OCI-LY3 (cell line): ENCODE measurements at regions not wholly inside any gene's neighbourhood (a gene's known extent, or its start where the extent isn't known, plus 50 kb on each side); places are given as distances from the start of the nearest gene placed in this dataset.

Experiments used
- EZH2phosphoT487 ChIP-seq: fragments of 200-600 bp; shearing (Covaris generic); IDR thresholded peaks from 2 replicates; pipeline ENCODE4 v1.6.1; 2018; ENCODE audit warnings: antibody characterized with exemption, mixed run types, low read depth
- TF ChIP-seq, protein P1 (sequence below): fragments of 200-600, 300-600 bp; sonication (generic); IDR thresholded peaks from 2 replicates; pipeline ENCODE4 v1.5.1; 2014; ENCODE audit warnings: antibody characterized with exemption, low read length, low read depth

DNA sequence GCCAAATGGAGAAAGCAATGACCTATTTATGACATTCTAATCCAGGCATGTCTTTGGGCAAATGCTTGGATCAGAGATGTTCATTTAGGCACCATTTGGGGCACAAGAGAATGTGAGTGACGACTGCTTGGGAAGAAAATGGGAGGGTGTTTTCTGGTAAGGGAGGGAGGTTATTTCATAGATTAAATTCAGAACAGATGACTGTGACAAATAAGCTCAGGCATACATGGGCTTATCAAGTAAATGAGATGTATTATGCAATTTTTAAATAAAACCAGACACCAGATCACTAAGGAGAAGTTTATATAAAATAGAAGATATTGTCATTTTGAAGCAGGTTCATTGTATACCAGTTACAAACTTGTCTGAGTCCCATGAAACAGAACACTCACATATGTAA is 71.4 kb upstream of the UGT8 start:
- TF ChIP-seq, protein P1, sequence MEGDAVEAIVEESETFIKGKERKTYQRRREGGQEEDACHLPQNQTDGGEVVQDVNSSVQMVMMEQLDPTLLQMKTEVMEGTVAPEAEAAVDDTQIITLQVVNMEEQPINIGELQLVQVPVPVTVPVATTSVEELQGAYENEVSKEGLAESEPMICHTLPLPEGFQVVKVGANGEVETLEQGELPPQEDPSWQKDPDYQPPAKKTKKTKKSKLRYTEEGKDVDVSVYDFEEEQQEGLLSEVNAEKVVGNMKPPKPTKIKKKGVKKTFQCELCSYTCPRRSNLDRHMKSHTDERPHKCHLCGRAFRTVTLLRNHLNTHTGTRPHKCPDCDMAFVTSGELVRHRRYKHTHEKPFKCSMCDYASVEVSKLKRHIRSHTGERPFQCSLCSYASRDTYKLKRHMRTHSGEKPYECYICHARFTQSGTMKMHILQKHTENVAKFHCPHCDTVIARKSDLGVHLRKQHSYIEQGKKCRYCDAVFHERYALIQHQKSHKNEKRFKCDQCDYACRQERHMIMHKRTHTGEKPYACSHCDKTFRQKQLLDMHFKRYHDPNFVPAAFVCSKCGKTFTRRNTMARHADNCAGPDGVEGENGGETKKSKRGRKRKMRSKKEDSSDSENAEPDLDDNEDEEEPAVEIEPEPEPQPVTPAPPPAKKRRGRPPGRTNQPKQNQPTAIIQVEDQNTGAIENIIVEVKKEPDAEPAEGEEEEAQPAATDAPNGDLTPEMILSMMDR: no peak
- no peak for TF ChIP-seq EZH2phosphoT487
